Endothelial cell of umbilical vein (primary cell): ENCODE measurements at regions not wholly inside any gene's neighbourhood (a gene's known extent, or its start where the extent isn't known, plus 50 kb on each side); places are given as distances from the start of the nearest gene placed in this dataset.

Source experiments
- CTCF ChIP-seq, 2 donors: IDR thresholded peaks; 1 replicate in 1 of 2; 2 replicates in 1 of 2; pipeline ENCODE4 v1.5.1; 2011; ENCODE audit warnings: low read length in 2 of 2, mild to moderate bottlenecking in 2 of 2, moderate library complexity in 2 of 2, control low read depth in 1 of 2, inconsistent platforms in 1 of 2, low read depth in 1 of 2; ENCODE audit not compliant: insufficient read depth in 1 of 2; ENCODE audit errors: extremely low read depth in 1 of 2
- MAX ChIP-seq: IDR thresholded peaks from 2 replicates; pipeline ENCODE4 v1.6.1; 2011; ENCODE audit not compliant: insufficient read depth, insufficient read length
- POLR2A ChIP-seq: IDR thresholded peaks from 2 replicates; pipeline ENCODE4 v1.6.1; 2012; ENCODE audit warnings: low read depth, mild to moderate bottlenecking, control low read depth, low read length

DNA sequence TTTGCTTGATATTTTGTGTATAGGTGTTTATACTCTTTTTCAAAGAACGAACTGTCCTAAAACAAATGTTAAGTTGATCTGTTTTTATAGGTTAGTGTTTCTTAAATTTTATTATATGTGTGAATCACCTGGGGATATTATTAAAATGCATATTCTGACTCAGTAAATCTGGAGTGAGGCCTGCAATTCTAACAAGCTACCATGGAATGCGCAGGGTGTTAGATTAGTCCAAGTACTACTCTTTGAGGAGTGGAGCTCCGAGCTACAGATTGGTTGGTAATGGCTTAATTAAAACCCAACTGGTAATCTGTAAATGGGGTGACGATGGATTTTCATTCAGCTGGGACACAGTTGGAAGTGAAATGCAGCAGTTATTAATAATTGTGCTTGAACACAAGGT lies 214.1 kb upstream of the UFM1 start:
- TF ChIP-seq CTCF (IDR thresholded peaks at IDR 0.05; ENCODE audit: extremely low read depth in 1 of 2, insufficient read depth in 1 of 2, low read depth in 1 of 2, low read length in 2 of 2) (no peak), MAX (no peak), POLR2A (no peak)
